ENCODE measurements at regions not wholly inside any gene's neighbourhood (a gene's known extent, or its start where the extent isn't known, plus 50 kb on each side); places are given as distances from the start of the nearest gene placed in this dataset.

- TF ChIP-seq ZNF235 (CRISPR knock-in tag; IDR thresholded peaks at IDR 0.05; ENCODE audit: borderline replicate concordance): no peak
- peak; percentile 49; the same call in 1 of the 2 replicates for TF ChIP-seq FOXC1 (CRISPR knock-in tag; IDR thresholded peaks at IDR 0.05; ENCODE audit: borderline replicate concordance)
- TF ChIP-seq ZBTB46 (CRISPR knock-in tag; IDR thresholded peaks at IDR 0.05; ENCODE audit: borderline replicate concordance): peak; percentile 91; the same call in 1 of the 2 replicates
- TF ChIP-seq ZNF414 (CRISPR knock-in tag; IDR thresholded peaks at IDR 0.05): peak; percentile 97
- 0 out of 2 replicates have a peak, but pooled peaks have one; percentile 40 for TF ChIP-seq ZKSCAN5 (CRISPR knock-in tag; IDR thresholded peaks at IDR 0.05)
- no peak for TF ChIP-seq CENPX (CRISPR knock-in tag; IDR thresholded peaks at IDR 0.05)
- no peak for TF ChIP-seq ZNF296 (CRISPR knock-in tag; conservative IDR thresholded peaks at IDR 0.05)
- peak; percentile 61 for TF ChIP-seq PHF8 (CRISPR knock-in tag; IDR thresholded peaks at IDR 0.05)
- TF ChIP-seq REPIN1 (CRISPR knock-in tag; IDR thresholded peaks at IDR 0.05; ENCODE audit: borderline replicate concordance, low read depth): peak; percentile 95
- TF ChIP-seq ZNF883 (CRISPR knock-in tag; IDR thresholded peaks at IDR 0.05; ENCODE audit: not compliant biosample characterization): peak; percentile 57
- TF ChIP-seq ZNF33A (CRISPR knock-in tag; IDR thresholded peaks at IDR 0.05; ENCODE audit: borderline replicate concordance): no peak
- TF ChIP-seq ZNF383 (CRISPR knock-in tag; IDR thresholded peaks at IDR 0.05; ENCODE audit: borderline replicate concordance): no peak
- TF ChIP-seq EED (CRISPR knock-in tag; IDR thresholded peaks at IDR 0.05): no peak
- peak; percentile 56; the same call in 1 of the 2 replicates for TF ChIP-seq KMT2B (CRISPR knock-in tag; IDR thresholded peaks at IDR 0.05)
- TF ChIP-seq, protein P1, sequence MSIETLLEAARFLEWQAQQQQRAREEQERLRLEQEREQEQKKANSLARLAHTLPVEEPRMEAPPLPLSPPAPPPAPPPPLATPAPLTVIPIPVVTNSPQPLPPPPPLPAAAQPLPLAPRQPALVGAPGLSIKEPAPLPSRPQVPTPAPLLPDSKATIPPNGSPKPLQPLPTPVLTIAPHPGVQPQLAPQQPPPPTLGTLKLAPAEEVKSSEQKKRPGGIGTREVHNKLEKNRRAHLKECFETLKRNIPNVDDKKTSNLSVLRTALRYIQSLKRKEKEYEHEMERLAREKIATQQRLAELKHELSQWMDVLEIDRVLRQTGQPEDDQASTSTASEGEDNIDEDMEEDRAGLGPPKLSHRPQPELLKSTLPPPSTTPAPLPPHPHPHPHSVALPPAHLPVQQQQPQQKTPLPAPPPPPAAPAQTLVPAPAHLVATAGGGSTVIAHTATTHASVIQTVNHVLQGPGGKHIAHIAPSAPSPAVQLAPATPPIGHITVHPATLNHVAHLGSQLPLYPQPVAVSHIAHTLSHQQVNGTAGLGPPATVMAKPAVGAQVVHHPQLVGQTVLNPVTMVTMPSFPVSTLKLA (IDR thresholded peaks at IDR 0.05): no peak
- TF ChIP-seq BHLHE40 (IDR thresholded peaks at IDR 0.05; ENCODE audit: low read length): 0 out of 2 replicates have a peak, but pooled peaks have one; percentile 32
- TF ChIP-seq SCMH1 (CRISPR knock-in tag; IDR thresholded peaks at IDR 0.05; ENCODE audit: borderline replicate concordance): no peak
- TF ChIP-seq, protein P2, sequence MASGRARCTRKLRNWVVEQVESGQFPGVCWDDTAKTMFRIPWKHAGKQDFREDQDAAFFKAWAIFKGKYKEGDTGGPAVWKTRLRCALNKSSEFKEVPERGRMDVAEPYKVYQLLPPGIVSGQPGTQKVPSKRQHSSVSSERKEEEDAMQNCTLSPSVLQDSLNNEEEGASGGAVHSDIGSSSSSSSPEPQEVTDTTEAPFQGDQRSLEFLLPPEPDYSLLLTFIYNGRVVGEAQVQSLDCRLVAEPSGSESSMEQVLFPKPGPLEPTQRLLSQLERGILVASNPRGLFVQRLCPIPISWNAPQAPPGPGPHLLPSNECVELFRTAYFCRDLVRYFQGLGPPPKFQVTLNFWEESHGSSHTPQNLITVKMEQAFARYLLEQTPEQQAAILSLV (CRISPR knock-in tag; IDR thresholded peaks at IDR 0.05; ENCODE audit: borderline replicate concordance): peak; percentile 86; the same call in 1 of the 2 replicates
- TF ChIP-seq ZNF501 (CRISPR knock-in tag; IDR thresholded peaks at IDR 0.05): peak; percentile 81
- peak; percentile 95 for TF ChIP-seq NFIC (IDR thresholded peaks at IDR 0.05; ENCODE audit: low read length)
- TF ChIP-seq ZNF549 (CRISPR knock-in tag; IDR thresholded peaks at IDR 0.05): no peak
- TF ChIP-seq ADNP (CRISPR knock-in tag; IDR thresholded peaks at IDR 0.05): peak; percentile 69; the same call in 1 of the 2 replicates
- no peak for TF ChIP-seq CREB3 (CRISPR knock-in tag; IDR thresholded peaks at IDR 0.05)
- no peak for TF ChIP-seq ZNF850 (CRISPR knock-in tag; conservative IDR thresholded peaks at IDR 0.05)
- peak; percentile 44; the same call in 1 of the 2 replicates for TF ChIP-seq SMC3 (IDR thresholded peaks at IDR 0.05; ENCODE audit: low read length)
Observed at GRCh38 chr21:15140321-15141019, 75.7 kb upstream of the NRIP1 start (continued).
